AG04450 (cell line): ENCODE measurements at regions not wholly inside any gene's neighbourhood (a gene's known extent, or its start where the extent isn't known, plus 50 kb on each side); places are given as distances from the start of the nearest gene placed in this dataset.
"Not testable (repeated sequence)": the region's sequence is repeated elsewhere in the genome, so short reads cannot be mapped to it uniquely, and the experiment has no call there.

Experiments
- CTCF ChIA-PET: fragments of 300-600, 350-600 bp; formaldehyde crosslinking; extraction: SDS; loops from one replicate; lab custom pipeline; 2022; ENCODE audit warnings: antibody characterized with exemption, inconsistent platforms; lab: Charles Lee
- POLR2A ChIA-PET: fragments of 350-600 bp; formaldehyde crosslinking; extraction: SDS; loops from one replicate; lab custom pipeline; 2021; ENCODE audit warnings: antibody characterized with exemption, inconsistent platforms; lab: Yijun Ruan, JAX
- DNase-seq: peaks from one replicate; pipeline ENCODE4 v3.0.0-alpha.2; 2011; ENCODE audit warnings: low read depth, low spot score
- H3K27ac ChIP-seq: one replicate; pipeline ENCODE4 v1.5.1; 2012; ENCODE audit warnings: low read depth, low read length, control low read depth
- H3K27me3 ChIP-seq: one replicate; pipeline ENCODE4 v1.6.0; 2012; ENCODE audit warnings: low read length; ENCODE audit not compliant: control insufficient read depth, insufficient read depth
- H3K4me3 ChIP-seq: 2 replicates; pipeline ENCODE4 v1.5.1; 2011; ENCODE audit warnings: mild to moderate bottlenecking, low read depth, low read length, control low read depth
- H3K9me3 ChIP-seq: 2 replicates; pipeline ENCODE4 v1.5.1; 2012; ENCODE audit warnings: low read length; ENCODE audit not compliant: control insufficient read depth, insufficient read depth
- TF ChIP-seq, protein P1 (sequence below): IDR thresholded peaks from 2 replicates; pipeline ENCODE4 v1.5.1; 2011; ENCODE audit warnings: low read depth, low read length, control low read depth, inconsistent platforms

DNA sequence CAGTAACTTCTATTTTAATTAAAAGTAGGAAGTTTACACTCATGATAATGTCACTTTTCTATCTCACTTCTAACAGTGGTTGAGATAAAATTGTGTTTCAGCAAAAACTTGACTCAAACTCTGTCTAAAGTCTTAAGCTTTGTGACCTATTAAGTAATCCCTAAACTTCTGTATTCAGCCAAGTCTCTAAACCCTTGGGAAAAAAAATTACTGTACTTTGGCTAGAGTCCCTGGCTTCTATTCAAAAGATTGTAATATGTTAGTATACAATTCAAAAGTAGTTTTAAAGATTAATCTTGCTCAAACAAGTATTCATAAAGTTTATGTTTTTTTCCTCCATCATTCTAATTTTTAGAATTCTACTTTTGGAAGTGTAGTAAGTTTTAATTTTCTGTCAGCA is 1248.8 kb downstream of the UQCRFS1 start:
- DNase-seq = no peak
- no peak overlapping the region for H3K4me3 ChIP-seq
- no peaks in the 10 kb centered on the region for H3K27me3 ChIP-seq
- no peaks in the 10 kb centered on the region for H3K9me3 ChIP-seq
- CTCF ChIA-PET = no interaction called here
- POLR2A ChIA-PET = no interaction called here
- TF ChIP-seq, protein P1, sequence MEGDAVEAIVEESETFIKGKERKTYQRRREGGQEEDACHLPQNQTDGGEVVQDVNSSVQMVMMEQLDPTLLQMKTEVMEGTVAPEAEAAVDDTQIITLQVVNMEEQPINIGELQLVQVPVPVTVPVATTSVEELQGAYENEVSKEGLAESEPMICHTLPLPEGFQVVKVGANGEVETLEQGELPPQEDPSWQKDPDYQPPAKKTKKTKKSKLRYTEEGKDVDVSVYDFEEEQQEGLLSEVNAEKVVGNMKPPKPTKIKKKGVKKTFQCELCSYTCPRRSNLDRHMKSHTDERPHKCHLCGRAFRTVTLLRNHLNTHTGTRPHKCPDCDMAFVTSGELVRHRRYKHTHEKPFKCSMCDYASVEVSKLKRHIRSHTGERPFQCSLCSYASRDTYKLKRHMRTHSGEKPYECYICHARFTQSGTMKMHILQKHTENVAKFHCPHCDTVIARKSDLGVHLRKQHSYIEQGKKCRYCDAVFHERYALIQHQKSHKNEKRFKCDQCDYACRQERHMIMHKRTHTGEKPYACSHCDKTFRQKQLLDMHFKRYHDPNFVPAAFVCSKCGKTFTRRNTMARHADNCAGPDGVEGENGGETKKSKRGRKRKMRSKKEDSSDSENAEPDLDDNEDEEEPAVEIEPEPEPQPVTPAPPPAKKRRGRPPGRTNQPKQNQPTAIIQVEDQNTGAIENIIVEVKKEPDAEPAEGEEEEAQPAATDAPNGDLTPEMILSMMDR = no peak
- no peak overlapping the region for H3K27ac ChIP-seq

- no peaks in the 10 kb centered on the region for H3K27me3 ChIP-seq
- H3K9me3 ChIP-seq = no peaks in the 10 kb centered on the region
- H3K27ac ChIP-seq = no peak overlapping the region
- TF ChIP-seq, protein P1 = no peak
- ChIA-PET POLR2A (no interaction called here), CTCF (no interaction called here)
- H3K4me3 ChIP-seq = no peak overlapping the region
- DNase-seq = no peak
Measured at GRCh38 chr19:27962264-27962663, 1250.7 kb downstream of the UQCRFS1 start.

DNA sequence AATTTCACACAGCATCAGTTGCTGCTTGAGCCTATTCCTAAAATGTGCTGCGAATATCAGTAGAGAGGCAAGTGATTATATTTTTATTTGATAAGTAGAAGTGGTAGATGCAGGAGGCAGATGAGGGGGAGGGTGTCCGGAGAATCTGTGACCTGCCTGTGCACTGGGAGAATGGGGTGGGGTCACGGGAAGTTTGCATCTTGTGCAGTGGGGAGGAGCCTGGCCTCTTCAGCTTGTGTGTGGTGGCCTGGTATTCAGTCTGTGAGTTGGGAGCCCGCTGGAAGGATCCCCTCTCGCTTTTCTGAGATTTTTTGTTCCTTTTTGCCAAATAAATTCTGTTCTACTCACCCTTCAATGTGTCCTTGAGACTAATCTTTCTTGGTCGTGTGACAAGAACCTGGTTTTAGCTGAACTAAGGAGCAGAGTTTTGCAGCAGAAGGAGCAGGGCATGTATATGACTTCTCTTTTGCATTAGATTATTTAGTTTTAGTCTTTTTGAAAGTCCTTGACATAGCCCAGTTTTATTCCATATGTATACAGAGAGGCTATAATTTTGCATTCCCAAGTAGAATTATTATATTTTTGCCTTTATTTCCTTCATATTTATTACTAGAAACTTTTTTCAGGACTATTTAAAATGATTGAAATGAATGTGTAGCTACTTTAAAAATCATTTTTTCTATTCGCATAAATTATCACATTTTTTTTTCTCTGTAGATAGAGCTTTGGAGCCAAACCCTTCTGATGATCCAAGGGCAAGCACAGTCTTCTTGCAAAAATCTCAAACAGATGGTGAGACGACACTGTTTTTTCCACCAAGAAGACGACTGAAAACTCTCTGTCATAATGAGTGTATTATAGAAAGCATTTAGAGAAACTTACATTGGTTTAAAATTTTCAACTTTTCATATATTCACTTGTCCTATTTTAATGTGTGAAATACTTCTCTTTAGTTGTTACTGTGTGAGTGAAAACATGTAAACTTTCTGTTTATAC is 1257.2 kb downstream of the UQCRFS1 start:
- TF ChIP-seq, protein P1 = no peak
- no peak overlapping the region for H3K4me3 ChIP-seq
- DNase-seq = no peak
- POLR2A ChIA-PET = no interaction called here
- CTCF ChIA-PET = interaction anchor here (1.4 kb wide), 1 partner anchor 10 kb away, joined by 4 read pairs; no protein-coding TSS in a partner anchor
- peaks cover 13% of the 10 kb centered on the region; the same call in 1 of the 2 replicates for H3K9me3 ChIP-seq
- H3K27me3 ChIP-seq = no peaks in the 10 kb centered on the region
- no peak overlapping the region for H3K27ac ChIP-seq

DNA sequence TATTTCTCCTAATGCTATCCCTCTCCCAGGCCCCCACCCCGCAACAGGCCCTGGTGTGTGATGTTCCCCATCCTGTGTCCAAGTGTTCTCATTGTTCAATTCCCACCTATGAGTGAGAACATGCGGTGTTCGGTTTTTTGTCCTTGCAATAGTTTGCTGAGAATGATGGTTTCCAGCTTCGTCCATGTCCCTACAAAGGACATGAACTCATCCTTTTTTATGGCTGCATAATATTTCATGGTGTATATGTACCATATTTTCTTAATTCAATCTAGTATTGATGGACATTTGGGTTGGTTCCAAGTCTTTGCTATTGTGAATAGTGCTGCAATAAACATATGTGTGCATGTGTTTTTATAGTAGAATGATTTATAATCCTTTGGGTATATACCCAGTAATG is 1270.3 kb downstream of the UQCRFS1 start:
- H3K27ac ChIP-seq, H3K27me3 ChIP-seq, POLR2A ChIA-PET, H3K9me3 ChIP-seq, CTCF ChIA-PET, H3K4me3 ChIP-seq, DNase-seq: not testable (repeated sequence)

GRCh38 chr19:27936139-27936538 is 1276.8 kb downstream of the UQCRFS1 start:
- DNase-seq = no peak
- Histone ChIP-seq H3K4me3 (no peak overlapping the region), H3K9me3 (peaks cover 17% of the 10 kb centered on the region), H3K27ac (no peak overlapping the region), H3K27me3 (no peaks in the 10 kb centered on the region)
- ChIA-PET POLR2A (no interaction called here), CTCF (no interaction called here)
- TF ChIP-seq, protein P1 = no peak
